H1 (cell line): ENCODE measurements at regions not wholly inside any gene's neighbourhood (a gene's known extent, or its start where the extent isn't known, plus 50 kb on each side); places are given as distances from the start of the nearest gene placed in this dataset.

Experiments used
- JUND ChIP-seq: IDR thresholded peaks from 2 replicates; pipeline ENCODE4 v1.6.1; 2011; ENCODE audit warnings: mild to moderate bottlenecking, improper control_type of control experiment, low read length
- PHF8 ChIP-seq: fragments of 200-600 bp; sonication (generic); conservative IDR thresholded peaks from 2 replicates; pipeline ENCODE4 v1.7.1; 2012; ENCODE audit warnings: low read depth, mild to moderate bottlenecking, inconsistent platforms, low read length, moderate library complexity
- POLR2A ChIP-seq, 2 experiments: IDR thresholded peaks; 1 replicate in 1 of 2; 2 replicates in 1 of 2; pipeline ENCODE4 v1.6.1; 2011; ENCODE audit warnings: low read depth in 2 of 2, low read length in 2 of 2, mild to moderate bottlenecking in 2 of 2; ENCODE audit errors: control extremely low read depth in 1 of 2
- RNF2 ChIP-seq: fragments of 200-900, 300-1000 bp; sonication (generic); IDR thresholded peaks from 2 replicates; pipeline ENCODE4 v1.7.1; 2016; ENCODE audit warnings: borderline replicate concordance, low read depth, mild to moderate bottlenecking, antibody characterized with exemption, low read length; ENCODE audit not compliant: poor library complexity, severe bottlenecking; ENCODE audit errors: missing control alignments
- SIN3A ChIP-seq, 2 experiments: IDR thresholded peaks in 1 of 2; conservative IDR thresholded peaks in 1 of 2; 2 replicates each; pipeline ENCODE4 v1.6.1; 2011 to 2012; ENCODE audit warnings: low read length in 2 of 2, improper control_type of control experiment in 1 of 2, low read depth in 1 of 2, mild to moderate bottlenecking in 1 of 2
- SIRT6 ChIP-seq: IDR thresholded peaks from one replicate; pipeline ENCODE4 v1.7.1; 2012; ENCODE audit warnings: low read length, inconsistent platforms
- TCF12 ChIP-seq: IDR thresholded peaks from 2 replicates; pipeline ENCODE4 v1.6.1; 2011; ENCODE audit warnings: low read depth, mild to moderate bottlenecking, low read length
- TEAD4 ChIP-seq: IDR thresholded peaks from 2 replicates; pipeline ENCODE4 v1.6.1; 2012; ENCODE audit warnings: low read depth, low read length, inconsistent platforms, mixed read lengths
- TF ChIP-seq, protein P1 (sequence below): IDR thresholded peaks from 2 replicates; pipeline ENCODE4 v1.6.1; 2012; ENCODE audit warnings: inconsistent platforms

DNA sequence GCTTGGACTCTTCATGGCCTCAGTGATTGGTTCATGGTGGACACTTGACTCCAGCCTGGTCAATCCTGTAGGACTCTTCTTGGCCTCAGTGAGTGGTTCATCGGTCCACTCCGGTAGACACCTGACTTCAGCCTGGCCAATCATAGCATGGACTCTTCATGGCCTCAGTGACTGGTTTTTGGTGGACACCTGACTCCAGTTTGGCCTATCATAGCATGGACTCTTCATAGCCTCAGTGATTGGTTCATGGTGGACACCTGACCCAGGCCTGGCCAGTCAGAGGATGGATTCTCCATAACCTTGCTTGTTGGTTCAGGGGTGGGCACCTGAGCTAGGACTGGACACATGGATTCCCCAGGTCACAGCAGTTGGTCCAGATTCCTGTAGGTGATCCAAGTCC, 106.0 kb upstream of the ERCC6L2 start (continued):
- TF ChIP-seq SIRT6: no peak
- TF ChIP-seq PHF8: no peak
- no peak for TF ChIP-seq RNF2
- no peak for TF ChIP-seq POLR2A (IDR thresholded peaks at IDR 0.05; ENCODE audit: control extremely low read depth in 1 of 2, low read depth in 2 of 2, low read length in 2 of 2)
- TF ChIP-seq, protein P1, sequence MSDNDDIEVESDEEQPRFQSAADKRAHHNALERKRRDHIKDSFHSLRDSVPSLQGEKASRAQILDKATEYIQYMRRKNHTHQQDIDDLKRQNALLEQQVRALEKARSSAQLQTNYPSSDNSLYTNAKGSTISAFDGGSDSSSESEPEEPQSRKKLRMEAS: no peak
- TF ChIP-seq JUND: no peak
- TF ChIP-seq TCF12: no peak
- no peak for TF ChIP-seq TEAD4
- TF ChIP-seq SIN3A (conservative IDR thresholded peaks at IDR 0.05 in 1 of 2, IDR thresholded peaks at IDR 0.05 in 1 of 2; ENCODE audit: low read depth in 1 of 2, low read length in 2 of 2): no peak
